GM12878 (cell line): ENCODE measurements at regions not wholly inside any gene's neighbourhood (a gene's known extent, or its start where the extent isn't known, plus 50 kb on each side); places are given as distances from the start of the nearest gene placed in this dataset.

Source experiments
- ATF3 ChIP-seq: IDR thresholded peaks from 2 replicates; pipeline ENCODE4 v1.6.1; 2011; ENCODE audit warnings: low read depth, mild to moderate bottlenecking, low read length, moderate library complexity, borderline replicate concordance; ENCODE audit errors: extremely low read depth
- BRCA1 ChIP-seq: IDR thresholded peaks from 2 replicates; pipeline ENCODE4 v1.6.1; 2011; ENCODE audit warnings: low read depth, low read length, improper control_type of control experiment
- HDGF ChIP-seq: fragments of 450-650 bp; IDR thresholded peaks from 2 replicates; pipeline ENCODE4 v1.6.1; 2016; ENCODE audit warnings: antibody characterized with exemption
- MEF2A ChIP-seq: IDR thresholded peaks from 2 replicates; pipeline ENCODE4 v1.6.1; 2011; ENCODE audit warnings: low read depth, mild to moderate bottlenecking, low read length, moderate library complexity; ENCODE audit not compliant: insufficient read depth
- NR2F1 ChIP-seq: fragments of 450-650 bp; conservative IDR thresholded peaks from 2 replicates; pipeline ENCODE4 v1.6.1; 2017; ENCODE audit warnings: mild to moderate bottlenecking
- PRDM15 ChIP-seq: fragments of 450-650 bp; formaldehyde crosslinking; IDR thresholded peaks from 2 replicates; pipeline ENCODE4 v1.4.0; 2020; ENCODE audit warnings: mild to moderate bottlenecking, moderate library complexity
- RAD51 ChIP-seq: fragments of 450-650 bp; IDR thresholded peaks from 2 replicates; pipeline ENCODE4 v1.6.1; 2016; ENCODE audit warnings: moderate library complexity, mild to moderate bottlenecking, inconsistent platforms
- RELA ChIP-seq: fragments of 450-650 bp; IDR thresholded peaks from 2 replicates; pipeline ENCODE4 v1.8.0; 2014; ENCODE audit warnings: borderline replicate concordance; ENCODE audit not compliant: partially characterized antibody
- SMAD1 ChIP-seq: fragments of 450-650 bp; IDR thresholded peaks from 2 replicates; pipeline ENCODE4 v1.6.1; 2018; ENCODE audit warnings: mild to moderate bottlenecking, low read depth; ENCODE audit not compliant: partially characterized antibody
- TARDBP ChIP-seq: IDR thresholded peaks from 2 replicates; pipeline ENCODE4 v1.6.1; 2016; ENCODE audit warnings: borderline replicate concordance

DNA sequence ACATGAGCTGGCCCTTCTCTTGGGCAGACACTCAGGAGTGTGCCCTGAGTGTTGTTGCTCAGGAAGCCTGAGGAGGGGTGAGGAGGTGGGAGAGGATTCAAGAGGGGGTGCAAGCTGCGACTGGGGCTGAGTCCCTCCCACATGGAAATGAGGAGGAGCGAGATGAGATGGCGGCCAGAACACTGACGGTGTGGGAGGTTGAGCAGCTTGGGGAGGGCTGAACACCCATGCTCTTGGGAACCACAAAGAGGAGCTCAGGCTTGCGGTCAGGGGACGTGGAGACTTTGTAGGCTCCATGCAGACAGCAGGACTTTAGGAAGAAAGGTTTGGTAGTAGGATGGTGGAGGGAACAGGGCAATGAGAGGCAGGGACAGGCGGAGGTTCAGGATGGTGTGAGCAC lies 163.2 kb upstream of the SHH start (continued):
- no peak for TF ChIP-seq PRDM15 (CRISPR knock-in tag)
- TF ChIP-seq BRCA1, result no peak
- no peak for TF ChIP-seq HDGF
- no peak for TF ChIP-seq NR2F1
- no peak for TF ChIP-seq RAD51
- TF ChIP-seq MEF2A, result no peak
- TF ChIP-seq ATF3, result no peak
- TF ChIP-seq TARDBP, result no peak
- no peak for TF ChIP-seq RELA
- no peak for TF ChIP-seq SMAD1
